Activated T-cell treated with anti-CD3 and anti-CD28 coated beads, Interleukin-2, amount 50 U/mL, for 72 hours (primary cell): ENCODE measurements at regions not wholly inside any gene's neighbourhood (a gene's known extent, or its start where the extent isn't known, plus 50 kb on each side); places are given as distances from the start of the nearest gene placed in this dataset.

Source experiments
- ATAC-seq, 2 donors: fragments of 150-1000 bp; cut with Tn5 transposase; replicated peaks in 1 of 2; 2 replicates each; pipeline ENCODE4 v1.10.0; 2021; ENCODE audit warnings: moderate library complexity in 2 of 2, mild to moderate bottlenecking in 1 of 2
- DNase-seq, 2 donors: peaks; one replicate each; pipeline ENCODE4 v3.0.0; 2021 to 2022; ENCODE audit warnings: mixed read lengths in 1 of 2
- H3K27ac Mint-ChIP-seq: one replicate; pipeline ENCODE4 v1.8.0; 2022; ENCODE audit warnings: mild to moderate bottlenecking, moderate library complexity, mixed read lengths
- H3K27me3 Mint-ChIP-seq: one replicate; pipeline ENCODE4 v1.8.0; 2022; ENCODE audit warnings: low read depth, mixed read lengths
- H3K36me3 Mint-ChIP-seq, 2 donors: one replicate each; pipeline ENCODE4 v1.8.0; 2022; ENCODE audit warnings: mixed read lengths in 2 of 2, mild to moderate bottlenecking in 1 of 2; ENCODE audit not compliant: insufficient read depth in 2 of 2
- H3K4me1 Mint-ChIP-seq: one replicate; pipeline ENCODE4 v1.8.0; 2022; ENCODE audit warnings: low read depth, mixed read lengths
- H3K4me3 Mint-ChIP-seq, 2 donors: one replicate each; pipeline ENCODE4 v1.8.0; 2022; ENCODE audit warnings: mild to moderate bottlenecking in 2 of 2, mixed read lengths in 2 of 2, moderate library complexity in 2 of 2
- H3K9me3 Mint-ChIP-seq, 2 donors: one replicate each; pipeline ENCODE4 v1.8.0; 2022; ENCODE audit warnings: mixed read lengths in 2 of 2

- ATAC-seq = no peak
- Mint-ChIP-seq H3K27me3 (no peaks in the 10 kb centered on the region), H3K27ac (no peak overlapping the region), H3K4me3 (no peak overlapping the region), H3K36me3 (no peaks in the 10 kb centered on the region), H3K4me1 (no peaks in the 10 kb centered on the region), H3K9me3 (peaks cover 0 to 9% of the 10 kb centered on the region in 2 donors)
- DNase-seq = no peak
Observed at GRCh38 chr12:40561395-40561966, 130.8 kb upstream of the CNTN1 start.

GRCh38 chr12:40565029-40565633 is 127.1 kb upstream of the CNTN1 start:
- DNase-seq (no peak), ATAC-seq (no peak)
- H3K27ac Mint-ChIP-seq = no peak overlapping the region
- no peaks in the 10 kb centered on the region for H3K27me3 Mint-ChIP-seq
- no peaks in the 10 kb centered on the region for H3K4me1 Mint-ChIP-seq
- no peaks in the 10 kb centered on the region for H3K36me3 Mint-ChIP-seq
- no peak overlapping the region for H3K4me3 Mint-ChIP-seq
- H3K9me3 Mint-ChIP-seq = peaks cover 0 to 7% of the 10 kb centered on the region in 2 donors

GRCh38 chr12:40566271-40566670 is 126.0 kb upstream of the CNTN1 start:
- no peaks in the 10 kb centered on the region for H3K4me1 Mint-ChIP-seq
- DNase-seq (no peak), ATAC-seq (no peak)
- H3K36me3 Mint-ChIP-seq = no peaks in the 10 kb centered on the region
- peaks cover 4 to 7% of the 10 kb centered on the region in 2 donors for H3K9me3 Mint-ChIP-seq
- no peaks in the 10 kb centered on the region for H3K27me3 Mint-ChIP-seq
- H3K27ac Mint-ChIP-seq = no peak overlapping the region
- H3K4me3 Mint-ChIP-seq = no peak overlapping the region

- Mint-ChIP-seq H3K27ac (no peak overlapping the region), H3K36me3 (no peaks in the 10 kb centered on the region), H3K4me1 (no peaks in the 10 kb centered on the region), H3K9me3 (peaks cover 3 to 4% of the 10 kb centered on the region in 2 donors), H3K4me3 (no peak overlapping the region), H3K27me3 (no peaks in the 10 kb centered on the region)
- ATAC-seq (no peak), DNase-seq (no peak)
Observed at GRCh38 chr12:40569626-40570179, 122.5 kb upstream of the CNTN1 start.

GRCh38 chr12:40573024-40573423 is 119.2 kb upstream of the CNTN1 start:
- H3K27me3 Mint-ChIP-seq = no peaks in the 10 kb centered on the region
- ATAC-seq = no peak
- H3K9me3 Mint-ChIP-seq = peaks cover 1 to 5% of the 10 kb centered on the region in 2 donors
- no peaks in the 10 kb centered on the region for H3K36me3 Mint-ChIP-seq
- H3K4me3 Mint-ChIP-seq = no peak overlapping the region
- H3K27ac Mint-ChIP-seq = no peak overlapping the region
- DNase-seq = no peak
- H3K4me1 Mint-ChIP-seq = no peaks in the 10 kb centered on the region

- Mint-ChIP-seq H3K9me3 (peaks cover 4% of the 10 kb centered on the region in 2 donors), H3K27ac (no peak overlapping the region), H3K4me1 (no peaks in the 10 kb centered on the region), H3K36me3 (no peaks in the 10 kb centered on the region), H3K4me3 (no peak overlapping the region), H3K27me3 (no peaks in the 10 kb centered on the region)
- ATAC-seq (no peak), DNase-seq (no peak)
Observed at GRCh38 chr12:40575987-40576386, 116.3 kb upstream of the CNTN1 start.

- no peak for ATAC-seq
- H3K9me3 Mint-ChIP-seq = peaks cover 4 to 9% of the 10 kb centered on the region in 2 donors
- H3K27ac Mint-ChIP-seq = no peak overlapping the region
- H3K4me3 Mint-ChIP-seq = no peak overlapping the region
- H3K36me3 Mint-ChIP-seq = peaks cover 0 to 2% of the 10 kb centered on the region in 2 donors
- H3K4me1 Mint-ChIP-seq = no peaks in the 10 kb centered on the region
- DNase-seq = no peak
- no peaks in the 10 kb centered on the region for H3K27me3 Mint-ChIP-seq
Observed at GRCh38 chr12:40577834-40578233, 114.4 kb upstream of the CNTN1 start.

GRCh38 chr12:40579687-40580086 is 112.6 kb upstream of the CNTN1 start:
- Mint-ChIP-seq H3K4me1 (no peaks in the 10 kb centered on the region), H3K4me3 (no peak overlapping the region), H3K9me3 (peaks cover 6 to 9% of the 10 kb centered on the region in 2 donors), H3K36me3 (peaks cover 0 to 2% of the 10 kb centered on the region in 2 donors), H3K27ac (no peak overlapping the region), H3K27me3 (no peaks in the 10 kb centered on the region)
- DNase-seq = no peak
- ATAC-seq = no peak

GRCh38 chr12:40580346-40580745 is 111.9 kb upstream of the CNTN1 start:
- no peak for DNase-seq
- H3K4me3 Mint-ChIP-seq = no peak overlapping the region

GRCh38 chr12:40581889-40582288 is 110.3 kb upstream of the CNTN1 start:
- no peak for ATAC-seq

More at GRCh38 chr12:40580346-40580745, 111.9 kb upstream of the CNTN1 start:
- ATAC-seq = no peak
- no peaks in the 10 kb centered on the region for H3K4me1 Mint-ChIP-seq
- peaks cover 0 to 2% of the 10 kb centered on the region in 2 donors for H3K36me3 Mint-ChIP-seq
- no peak overlapping the region for H3K27ac Mint-ChIP-seq
- peaks cover 6 to 9% of the 10 kb centered on the region in 2 donors for H3K9me3 Mint-ChIP-seq
- no peaks in the 10 kb centered on the region for H3K27me3 Mint-ChIP-seq

GRCh38 chr12:40583743-40584142 is 108.5 kb upstream of the CNTN1 start:
- no peaks in the 10 kb centered on the region for H3K4me1 Mint-ChIP-seq
- H3K27me3 Mint-ChIP-seq = no peaks in the 10 kb centered on the region
- no peak overlapping the region for H3K27ac Mint-ChIP-seq
- H3K36me3 Mint-ChIP-seq = peaks cover 0 to 2% of the 10 kb centered on the region in 2 donors
- no peak overlapping the region for H3K4me3 Mint-ChIP-seq
- DNase-seq (no peak), ATAC-seq (no peak)
- H3K9me3 Mint-ChIP-seq = peaks cover 5% of the 10 kb centered on the region in 2 donors

More at GRCh38 chr12:40581889-40582288, 110.3 kb upstream of the CNTN1 start:
- Mint-ChIP-seq H3K36me3 (peaks cover 0 to 2% of the 10 kb centered on the region in 2 donors), H3K4me1 (no peaks in the 10 kb centered on the region), H3K27me3 (no peaks in the 10 kb centered on the region), H3K9me3 (peaks cover 6 to 9% of the 10 kb centered on the region in 2 donors), H3K4me3 (no peak overlapping the region), H3K27ac (no peak overlapping the region)
- no peak for DNase-seq

- ATAC-seq = no peak
- peaks cover 8 to 10% of the 10 kb centered on the region in 2 donors for H3K9me3 Mint-ChIP-seq
- H3K36me3 Mint-ChIP-seq = peaks cover under 1 to 2% of the 10 kb centered on the region in 2 donors
- no peaks in the 10 kb centered on the region for H3K27me3 Mint-ChIP-seq
- H3K27ac Mint-ChIP-seq = no peak overlapping the region
- H3K4me1 Mint-ChIP-seq = no peaks in the 10 kb centered on the region
- no peak overlapping the region for H3K4me3 Mint-ChIP-seq
- DNase-seq = no peak
Observed at GRCh38 chr12:40584763-40585162, 107.5 kb upstream of the CNTN1 start.

GRCh38 chr12:40586823-40587222 is 105.4 kb upstream of the CNTN1 start:
- Mint-ChIP-seq H3K27ac (no peak overlapping the region), H3K4me3 (no peak overlapping the region), H3K36me3 (peaks cover 1 to 2% of the 10 kb centered on the region in 2 donors), H3K27me3 (no peaks in the 10 kb centered on the region), H3K4me1 (no peaks in the 10 kb centered on the region), H3K9me3 (peaks cover 14 to 16% of the 10 kb centered on the region in 2 donors)
- DNase-seq (no peak), ATAC-seq (no peak)
